ENCODE measurements at regions not wholly inside any gene's neighbourhood (a gene's known extent, or its start where the extent isn't known, plus 50 kb on each side); places are given as distances from the start of the nearest gene placed in this dataset.
"Not testable (repeated sequence)": the region's sequence is repeated elsewhere in the genome, so short reads cannot be mapped to it uniquely, and the experiment has no call there.

DNA sequence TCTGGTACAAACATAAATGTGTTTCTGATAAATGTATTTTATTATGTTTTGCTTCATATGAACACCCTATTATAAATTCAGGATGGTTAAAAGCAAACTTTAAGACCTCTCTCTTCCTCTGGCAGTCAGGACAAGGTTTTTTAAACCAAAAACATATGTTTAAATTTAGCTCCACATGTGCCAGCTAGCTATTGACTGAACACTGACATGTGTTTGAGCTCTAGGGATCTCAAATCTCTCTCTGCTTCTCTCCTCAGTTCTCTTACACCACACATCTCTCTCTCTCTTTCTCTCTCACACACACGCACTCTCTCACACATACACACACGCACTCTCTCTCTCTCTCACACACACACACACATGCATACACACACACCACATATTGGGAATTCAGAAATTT lies 150.1 kb upstream of the RFX3 start:
- intact Hi-C loops (cut with DNase I) = no loop called here
- ATAC-seq (no peak), DNase-seq (no peak)

DNA sequence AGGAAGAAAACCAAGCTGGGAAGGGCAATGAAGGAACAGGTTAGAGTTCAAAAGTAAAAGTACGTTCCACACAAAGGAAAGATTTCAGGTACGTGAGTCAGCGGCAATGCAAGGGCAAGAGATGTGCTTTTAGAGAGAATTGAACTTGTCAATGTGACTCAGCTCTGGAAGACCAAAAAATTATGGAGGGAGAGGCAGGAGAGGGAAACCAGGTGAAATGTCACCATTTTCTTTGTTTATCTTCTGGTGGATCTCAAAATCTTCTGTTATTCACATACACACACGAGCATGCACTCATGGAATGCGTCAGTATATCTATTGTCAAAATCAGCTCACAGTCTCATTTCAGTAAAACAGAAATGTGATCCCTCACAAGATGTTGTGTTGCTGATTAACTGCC lies 148.8 kb upstream of the RFX3 start:
- no peak for DNase-seq
- intact Hi-C loops (cut with DNase I) = no loop called here
- no peak for ATAC-seq

DNA sequence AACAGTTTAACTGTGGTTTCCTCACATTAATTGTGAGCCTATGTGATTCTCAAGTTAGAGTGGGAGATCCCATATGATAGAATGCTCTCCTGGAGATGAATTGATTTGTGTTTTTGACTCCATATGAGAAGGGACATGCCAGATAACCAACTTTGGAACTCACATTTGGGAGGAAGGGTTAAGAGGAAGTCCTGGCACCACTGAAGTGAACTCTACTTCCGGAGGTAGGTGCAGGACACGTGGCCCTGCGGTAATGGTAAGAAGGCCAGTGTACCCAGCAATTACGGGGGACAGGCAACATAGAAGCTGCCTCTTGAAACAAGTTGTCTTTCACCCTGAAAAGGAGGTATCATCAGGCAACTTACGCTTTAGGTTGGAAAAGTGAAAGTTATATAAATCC lies 146.6 kb upstream of the RFX3 start:
- ATAC-seq (no peak), DNase-seq (no peak)
- intact Hi-C loops (cut with DNase I) = no loop called here

DNA sequence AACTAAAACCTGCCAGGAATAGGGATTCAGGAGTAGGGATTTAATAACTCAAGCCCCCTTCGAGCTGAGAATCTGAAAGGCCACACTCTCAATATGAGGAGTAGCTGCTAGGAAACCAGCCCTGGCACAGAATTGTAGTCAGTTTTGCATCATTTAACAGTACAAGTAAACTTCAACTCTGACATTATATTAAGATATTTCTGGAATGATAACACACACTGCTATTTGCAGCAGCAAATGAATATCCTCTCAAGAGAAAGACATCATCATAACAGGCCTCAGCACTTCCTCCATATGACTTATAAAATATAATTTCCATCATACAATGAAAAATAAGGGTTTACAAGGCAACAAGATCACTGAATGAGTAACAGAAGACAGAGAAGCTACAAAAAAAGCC lies 138.2 kb upstream of the RFX3 start:
- DNase-seq (no peak), ATAC-seq (no peak)
- intact Hi-C loops (cut with DNase I) = no loop called here

DNA sequence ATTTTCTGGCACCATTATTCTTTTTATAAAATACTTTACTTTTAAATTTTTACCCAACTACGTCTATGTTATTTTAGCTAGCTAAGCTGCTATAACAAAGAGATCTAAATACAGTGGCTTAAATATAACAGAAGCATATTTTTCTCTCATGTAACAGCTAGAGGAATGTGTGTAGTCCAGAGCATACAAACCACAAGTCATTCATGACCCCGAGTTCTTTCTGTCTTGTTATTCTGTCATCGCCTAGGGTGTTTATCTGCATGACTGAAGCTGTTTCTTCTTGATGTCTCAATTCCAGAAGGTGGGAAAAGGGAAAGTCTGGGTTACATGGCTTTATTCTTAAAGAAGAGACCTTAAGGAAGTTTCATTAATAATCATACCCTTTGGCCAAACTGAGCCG lies 136.9 kb upstream of the RFX3 start:
- DNase-seq = no peak
- intact Hi-C loops (cut with DNase I) = no loop called here
- ATAC-seq = no peak

DNA sequence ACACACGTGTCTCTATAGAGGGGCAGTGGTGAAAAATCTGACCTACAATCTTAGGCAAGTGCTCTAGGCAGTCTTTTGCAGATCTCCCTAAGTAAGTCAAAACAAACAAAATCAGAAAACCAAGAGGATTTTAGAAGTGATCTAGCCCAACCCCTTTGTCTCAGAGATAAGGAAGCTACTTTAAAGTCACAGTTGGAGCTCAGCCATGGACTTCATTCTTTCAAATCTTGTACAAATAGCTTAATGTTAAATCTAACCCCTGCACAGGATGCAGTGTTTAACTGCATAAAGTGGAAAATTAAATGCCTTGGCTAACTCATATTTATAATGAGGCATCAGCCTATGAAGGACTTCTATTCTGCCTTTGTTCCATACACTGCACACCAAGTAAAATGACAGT lies 135.1 kb upstream of the RFX3 start:
- intact Hi-C loops (cut with DNase I) = no loop called here
- DNase-seq (no peak), ATAC-seq (no peak)

DNA sequence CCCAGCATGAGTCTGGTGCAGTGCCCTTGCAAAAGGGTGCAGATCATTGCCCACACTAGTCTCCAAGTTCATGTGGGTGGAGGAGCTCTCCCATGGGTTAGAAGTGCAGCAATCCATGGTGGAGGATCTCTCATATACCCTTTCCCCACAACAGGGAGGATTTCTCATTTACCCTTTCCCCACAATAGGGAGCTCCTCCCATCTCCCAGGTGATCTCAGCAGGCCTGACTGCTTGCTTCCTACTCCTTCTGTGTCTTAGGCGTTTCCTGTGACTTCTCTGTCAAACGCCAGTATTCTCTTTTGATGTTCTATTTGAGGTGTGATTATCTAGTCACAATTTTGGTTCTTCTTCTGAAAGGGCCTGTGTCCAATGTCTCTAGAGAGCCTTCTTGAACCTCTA lies 133.8 kb upstream of the RFX3 start:
- intact Hi-C loops (cut with DNase I) = no loop called here
- ATAC-seq (no peak), DNase-seq (no peak)

DNA sequence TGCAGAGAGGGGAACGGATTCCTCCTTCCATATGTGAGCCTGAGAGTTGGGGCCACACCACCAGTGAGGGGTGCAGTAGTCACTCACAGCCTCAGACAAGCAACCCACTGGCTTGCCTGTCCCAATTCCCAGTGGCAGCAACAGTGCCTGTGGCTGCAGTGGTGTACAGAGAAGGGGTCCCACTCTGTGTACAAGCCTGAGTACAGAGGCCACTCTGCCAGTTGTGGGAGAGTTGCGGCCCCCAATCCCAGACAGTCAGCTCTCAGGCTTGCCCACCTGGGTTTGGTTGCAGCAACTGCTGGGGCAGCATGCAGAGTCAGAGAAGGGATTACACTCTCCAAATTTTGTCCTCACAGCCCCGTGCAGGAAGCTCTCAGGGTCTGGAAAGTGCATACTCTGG lies 133.2 kb upstream of the RFX3 start:
- intact Hi-C loops (cut with DNase I) = no loop called here
- no peak for DNase-seq
- no peak for ATAC-seq

DNA sequence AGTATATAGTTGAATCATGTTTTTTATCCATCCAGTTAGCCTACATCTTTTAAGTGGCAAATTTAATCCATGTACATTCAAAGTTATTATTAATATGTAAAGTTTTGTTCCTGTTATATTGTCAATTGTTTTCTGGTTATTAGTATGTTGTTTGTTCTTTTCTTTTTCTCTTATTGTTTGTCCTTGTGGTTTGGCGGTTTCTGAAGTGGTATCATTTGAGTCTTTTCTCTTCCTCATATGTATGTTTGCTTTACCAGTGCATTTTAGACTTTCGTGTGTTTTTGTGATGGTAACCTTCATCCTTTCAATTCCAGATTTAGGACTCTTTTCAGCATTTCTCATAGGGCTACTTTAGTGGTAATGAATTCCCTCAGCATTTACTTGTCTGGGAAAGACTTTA lies 130.4 kb upstream of the RFX3 start:
- no peak for ATAC-seq
- no peak for DNase-seq
- intact Hi-C loops (cut with DNase I) = no loop called here

DNA sequence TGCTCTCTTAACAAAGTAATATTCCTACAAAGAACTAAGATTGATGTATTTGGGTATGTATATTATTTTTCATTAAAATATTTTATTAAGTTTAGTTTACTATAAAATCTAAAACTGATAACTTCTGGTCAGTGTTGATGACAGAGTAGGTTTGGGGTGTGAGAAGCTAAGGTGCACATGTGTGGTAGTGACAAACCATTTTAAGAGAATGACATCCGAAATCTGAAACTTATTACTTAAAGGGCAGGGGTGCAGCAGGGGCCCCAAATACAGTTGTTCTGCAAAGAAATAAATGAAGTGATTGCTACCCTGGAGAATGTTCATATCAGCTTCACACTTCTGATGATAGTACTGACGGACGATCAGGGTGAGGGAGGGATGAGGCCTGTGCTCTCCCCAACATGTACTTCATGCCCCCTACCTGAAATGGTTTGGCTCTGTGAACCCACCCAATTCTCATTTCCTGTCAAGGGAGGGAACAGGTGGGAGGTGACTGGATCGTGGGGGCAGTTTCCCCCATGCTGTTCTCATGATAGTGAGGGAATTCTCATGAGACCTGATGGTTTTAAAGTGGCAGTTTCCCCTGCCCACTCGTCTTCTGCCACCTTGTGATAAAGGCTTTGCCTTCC lies 125.3 kb upstream of the RFX3 start:
- ATAC-seq = no peak
- intact Hi-C loops (cut with DNase I) = no loop called here

DNA sequence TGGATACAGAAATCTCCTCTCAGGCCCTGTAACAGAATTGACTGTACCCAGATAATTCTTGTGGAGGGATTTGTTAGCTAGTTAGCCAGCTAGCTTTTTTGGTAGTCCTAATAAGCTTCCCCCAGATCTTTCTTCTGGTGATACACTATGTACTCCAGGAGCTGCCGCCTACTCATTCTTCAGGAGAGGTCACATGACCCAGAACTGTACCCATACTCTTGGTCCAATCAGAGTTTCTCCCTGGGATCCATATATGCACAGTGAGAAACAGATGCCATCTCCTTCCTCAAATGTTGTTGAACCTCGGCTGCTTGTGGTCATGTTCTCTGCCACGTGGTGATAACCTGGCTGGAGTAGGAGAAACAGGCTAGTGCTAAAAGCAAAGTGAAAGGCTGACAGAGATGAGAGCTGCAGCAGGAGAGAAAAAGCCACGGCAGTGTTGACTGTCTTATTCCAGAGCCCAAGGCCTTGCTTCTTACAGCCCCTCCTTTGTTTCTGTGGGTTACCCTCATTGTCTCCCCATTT lies 123.0 kb upstream of the RFX3 start:
- DNase-seq = no peak
- ATAC-seq = no peak
- intact Hi-C loops (cut with DNase I) = loop anchor here in 1 of 2 donors (5.0 kb wide), 1 partner anchor 181 kb away; no protein-coding TSS in a partner anchor

More for the DNA sequence above, 125.3 kb upstream of the RFX3 start:
- DNase-seq = no peak

DNA sequence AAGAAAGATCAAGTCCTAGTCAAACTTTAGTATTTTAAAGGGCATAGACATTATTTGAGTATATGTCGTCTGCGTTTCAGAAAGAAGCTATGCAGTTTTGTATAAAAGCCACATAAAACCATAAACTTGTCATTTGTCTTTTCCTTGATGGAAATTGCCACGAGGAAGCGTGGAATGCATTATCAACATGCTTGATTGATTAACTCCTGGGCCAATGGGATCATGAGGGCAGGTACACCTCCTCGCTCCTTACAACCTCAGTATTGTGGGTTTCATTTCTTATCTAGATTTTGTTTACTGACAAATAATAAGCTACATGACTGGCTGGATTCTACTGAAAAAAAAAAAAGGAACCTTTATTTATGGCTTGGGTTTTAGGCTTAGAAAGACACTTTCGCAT lies 122.5 kb upstream of the RFX3 start:
- DNase-seq (no peak), ATAC-seq (no peak)
- intact Hi-C loops (cut with DNase I) = loop anchor here in 1 of 2 donors (5.0 kb wide), 1 partner anchor 181 kb away; no protein-coding TSS in a partner anchor

DNA sequence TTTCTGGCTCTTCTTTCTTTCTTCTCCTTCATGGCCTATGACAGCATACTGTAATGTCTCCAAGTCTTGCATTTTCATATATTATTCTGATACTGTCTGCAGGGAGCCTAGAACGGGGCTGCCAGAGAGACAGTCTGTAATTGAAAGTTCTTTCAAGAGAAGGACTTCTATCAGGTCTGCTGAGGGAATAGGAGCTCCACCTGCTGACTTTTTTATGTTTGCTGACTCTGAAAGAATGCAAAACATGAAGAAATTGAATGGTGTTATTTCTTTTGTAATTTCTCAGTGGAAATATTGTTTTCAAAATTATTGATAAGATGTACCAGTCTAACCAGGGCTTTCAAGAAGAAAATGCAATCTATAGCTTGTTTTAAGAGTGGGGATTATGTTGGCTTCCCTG lies 121.9 kb upstream of the RFX3 start:
- intact Hi-C loops (cut with DNase I) = loop anchor here in 1 of 2 donors (5.0 kb wide), 1 partner anchor 180 kb away; no protein-coding TSS in a partner anchor
- DNase-seq (no peak), ATAC-seq (no peak)

DNA sequence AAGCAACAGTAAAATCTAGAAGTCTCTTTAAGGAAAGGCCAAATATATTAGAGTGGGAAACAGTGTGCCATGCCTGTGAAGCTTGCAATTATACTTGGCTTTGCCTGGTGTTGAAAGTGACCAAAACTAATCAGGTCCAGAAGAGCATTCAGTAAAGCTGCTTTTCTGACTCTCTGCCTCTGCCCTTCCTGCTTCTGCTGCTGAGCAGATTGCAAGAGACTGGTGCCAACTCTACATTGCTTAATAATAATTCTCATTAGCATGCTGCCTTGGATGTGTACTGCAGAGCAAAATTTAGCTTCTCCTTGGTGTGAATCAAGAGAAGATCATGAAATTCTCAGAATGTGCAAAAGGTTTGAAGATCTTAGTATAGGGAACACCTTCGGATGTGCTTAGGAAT lies 120.4 kb upstream of the RFX3 start:
- ATAC-seq = no peak
- DNase-seq = no peak
- intact Hi-C loops (cut with DNase I) = loop anchor here in 1 of 2 donors (5.0 kb wide), 1 partner anchor 179 kb away; no protein-coding TSS in a partner anchor

DNA sequence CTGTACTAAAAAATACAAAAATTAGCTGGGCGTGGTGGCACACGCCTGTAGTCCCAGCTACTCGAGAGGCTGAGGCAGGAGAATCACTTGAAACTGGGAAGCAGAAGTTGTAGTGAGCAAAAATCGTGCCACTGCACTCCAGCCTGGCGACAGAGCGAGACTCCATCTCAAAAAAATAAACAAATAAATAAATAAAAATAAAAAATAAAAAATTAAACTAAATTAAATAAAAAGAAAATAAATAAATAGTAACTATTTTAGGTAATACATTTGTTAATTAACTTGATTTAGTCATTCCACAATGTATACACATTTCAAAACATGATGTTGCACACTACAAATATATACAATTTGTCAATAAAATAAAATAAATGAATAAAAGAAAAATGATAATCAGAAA lies 116.3 kb upstream of the RFX3 start:
- DNase-seq; intact Hi-C loops (cut with DNase I); ATAC-seq: not testable (repeated sequence)

DNA sequence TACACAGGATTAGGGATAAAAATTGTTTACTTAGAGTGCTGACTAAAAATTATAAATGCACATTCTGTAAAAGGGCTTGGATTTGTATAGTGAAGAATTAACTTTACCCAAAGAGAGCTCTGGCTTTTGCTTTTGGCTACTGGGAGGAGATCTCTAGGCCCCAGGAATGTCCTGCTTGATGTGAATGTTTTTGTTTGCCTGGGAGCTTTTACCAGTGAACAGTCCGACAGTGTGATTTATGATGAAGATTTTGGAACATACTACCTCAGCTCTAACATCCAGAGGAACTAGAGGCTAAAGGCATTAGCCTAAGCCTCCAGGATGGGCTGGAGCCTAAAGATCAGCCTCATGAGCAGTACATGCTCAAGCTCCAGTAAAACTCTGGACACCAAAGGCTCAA lies 103.7 kb upstream of the RFX3 start:
- intact Hi-C loops (cut with DNase I) = no loop called here
- DNase-seq (no peak), ATAC-seq (no peak)

DNA sequence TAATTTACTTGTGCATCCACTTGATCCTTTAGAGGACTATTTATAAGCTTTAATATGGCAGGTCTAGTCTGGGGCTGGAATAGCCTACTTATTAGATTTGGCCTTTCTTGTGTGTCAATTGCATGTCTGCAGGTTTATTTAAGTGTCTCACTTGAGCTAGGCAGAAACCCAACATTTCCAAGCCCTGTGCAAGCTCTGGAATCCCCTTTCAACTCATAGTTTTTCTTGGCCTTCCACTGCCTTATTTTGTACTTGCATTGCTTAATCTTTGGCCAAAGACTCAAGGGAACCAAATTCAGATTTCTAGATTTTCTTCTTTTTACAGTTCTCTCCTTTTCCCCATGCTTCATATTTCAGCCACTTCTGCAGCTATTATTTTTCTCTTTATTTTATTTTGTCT lies 102.4 kb upstream of the RFX3 start:
- no peak for DNase-seq
- ATAC-seq = no peak
- intact Hi-C loops (cut with DNase I) = no loop called here

DNA sequence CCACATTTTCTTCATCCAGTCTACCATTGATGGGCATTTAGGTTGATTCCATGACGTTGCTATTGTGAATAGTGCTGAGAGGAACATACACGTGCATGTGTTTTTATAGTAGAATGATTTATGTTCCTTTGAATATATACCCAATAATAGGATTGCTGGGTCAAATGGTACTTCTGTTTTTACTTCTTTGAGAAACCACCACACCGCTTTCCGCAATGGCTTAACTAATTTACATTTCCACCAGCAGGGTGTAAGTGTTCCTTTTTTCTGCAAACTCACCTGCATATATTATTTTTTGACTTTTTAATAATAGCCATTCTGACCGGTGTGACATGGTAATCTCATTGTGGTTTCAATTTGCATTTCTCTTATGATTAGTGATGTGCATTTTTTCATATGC lies 82.2 kb upstream of the RFX3 start:
- DNase-seq (no peak), ATAC-seq (no peak)
- intact Hi-C loops (cut with DNase I) = no loop called here

DNA sequence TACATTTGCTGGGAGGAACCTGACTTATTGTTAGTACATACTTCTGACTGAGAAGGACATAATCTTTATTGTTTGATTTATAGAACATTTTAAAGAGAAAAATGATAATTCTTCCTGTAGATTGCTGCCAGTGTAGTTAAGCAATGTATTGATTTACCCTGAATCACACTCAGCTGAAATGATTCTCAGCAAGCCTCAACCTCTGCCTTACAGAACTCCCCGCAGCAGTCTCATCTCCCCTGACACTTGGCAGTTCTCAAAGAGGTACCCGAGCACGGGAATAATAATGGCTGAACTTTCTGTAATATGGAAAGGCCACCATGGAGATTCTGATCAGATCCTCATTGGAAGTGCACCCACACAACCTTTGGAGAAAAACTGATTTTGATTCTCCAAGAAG lies 74.9 kb upstream of the RFX3 start:
- DNase-seq (no peak), ATAC-seq (no peak)
- intact Hi-C loops (cut with DNase I) = no loop called here

DNA sequence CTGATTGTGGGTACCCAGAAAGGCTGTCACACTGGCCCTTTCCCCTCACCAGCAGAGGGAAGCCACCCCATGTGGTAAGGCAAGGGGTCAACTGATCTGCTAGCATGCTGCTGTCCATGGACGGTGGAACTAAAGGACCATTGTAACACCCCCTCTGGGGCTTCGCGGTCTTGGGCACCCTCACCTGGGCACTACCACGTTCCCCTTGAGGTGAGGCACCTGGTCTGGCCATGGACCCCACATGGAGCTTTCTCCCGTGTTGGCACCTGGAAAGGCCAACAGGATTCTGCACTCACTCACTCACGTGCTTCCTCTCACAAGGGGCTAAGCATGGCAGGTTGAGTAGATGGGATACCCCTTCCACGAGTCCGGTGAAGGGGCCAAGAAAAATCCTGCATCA lies 72.0 kb upstream of the RFX3 start:
- ATAC-seq (no peak), DNase-seq (no peak)
- intact Hi-C loops (cut with DNase I) = no loop called here

DNA sequence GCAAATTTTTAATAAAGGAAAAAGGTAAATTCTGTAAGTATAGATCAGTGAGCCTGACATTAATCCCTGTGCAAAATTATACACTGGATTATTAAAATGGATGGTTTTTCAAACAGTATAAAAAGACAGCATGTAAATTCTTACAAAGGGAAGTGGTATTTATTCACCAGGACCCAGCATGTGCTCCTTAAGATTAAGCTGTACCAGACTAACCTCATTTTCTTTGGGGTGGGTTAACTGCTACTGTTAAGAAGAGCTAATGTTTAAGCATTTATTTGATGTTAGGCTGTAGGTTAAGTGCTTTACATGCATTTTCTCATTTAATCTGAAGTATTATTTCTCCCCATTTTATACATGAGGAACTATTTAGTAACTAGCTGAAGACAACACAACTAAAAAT lies 60.3 kb upstream of the RFX3 start:
- DNase-seq = no peak
- intact Hi-C loops (cut with DNase I) = no loop called here
- ATAC-seq = no peak

DNA sequence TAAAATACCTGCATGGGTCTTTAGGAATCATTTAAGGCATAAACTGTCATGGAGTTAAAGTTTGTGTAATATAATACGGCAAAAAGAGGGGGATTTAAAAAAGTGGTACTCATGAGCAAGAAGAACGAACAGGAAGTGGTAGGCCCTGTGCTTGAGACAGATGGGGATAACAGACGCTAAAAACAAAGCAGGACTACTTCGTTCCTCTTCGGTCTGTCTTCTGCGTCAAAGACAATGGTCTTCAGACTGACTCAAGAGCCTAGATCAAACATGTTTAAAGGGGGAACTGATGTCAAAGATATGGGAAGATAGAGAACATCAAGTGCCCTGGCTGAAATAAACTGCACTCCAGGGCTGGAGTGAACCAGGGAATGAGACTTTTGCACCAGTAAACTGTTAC lies 59.8 kb upstream of the RFX3 start:
- intact Hi-C loops (cut with DNase I) = no loop called here
- DNase-seq = no peak
- ATAC-seq = no peak
